A549 (cell line): ENCODE measurements at regions not wholly inside any gene's neighbourhood (a gene's known extent, or its start where the extent isn't known, plus 50 kb on each side); places are given as distances from the start of the nearest gene placed in this dataset.

Experiments used
- ATAC-seq, 2 experiments: fragments of 200-7000 bp in 1 of 2; fragments of >200 bp in 1 of 2; cut with Nextera tagmentation in 1 of 2; cut with Tn5 transposase in 1 of 2; 3 replicates each; pipeline versions ENCODE4 v1.8.0 to v1.9.1; 2018 to 2020; ENCODE audit warnings: mild to moderate bottlenecking in 1 of 2, moderate library complexity in 1 of 2
- CTCF ChIA-PET: fragments of 300-600 bp; sonication (Branson Sonifier 250); formaldehyde crosslinking; extraction: SDS; loops from one replicate; lab custom pipeline; 2021; ENCODE audit warnings: antibody characterized with exemption, inconsistent platforms; lab: Yijun Ruan, JAX
- POLR2A ChIA-PET: fragments of 350-600 bp; formaldehyde crosslinking; extraction: SDS; loops from one replicate; lab custom pipeline; 2021; ENCODE audit warnings: antibody characterized with exemption, inconsistent platforms; lab: Yijun Ruan, JAX
- DNase-seq, 2 experiments: peaks; one replicate each; pipeline versions ENCODE4 v3.0.0 to v3.0.0-alpha.2; 2011 to 2016; ENCODE audit warnings: low read depth in 1 of 2, low spot score in 1 of 2
- FAIRE-seq: peaks from 2 replicates; lab custom pipeline; 2011; peaks lifted over from hg19 to GRCh38; lab: Jason Lieb, UNC
- H3K27ac ChIP-seq, 2 experiments: fragments of >200 bp; sonication (Bioruptor Twin); formaldehyde crosslinking; 3 replicates each; pipeline ENCODE4 v1.5.1; 2016 to 2017
- H3K4me1 ChIP-seq: fragments of >200 bp; sonication (Bioruptor Twin); formaldehyde crosslinking; 3 replicates; pipeline ENCODE4 v1.6.1; 2016
- H3K4me2 ChIP-seq: fragments of >200 bp; sonication (Bioruptor Twin); formaldehyde crosslinking; 3 replicates; pipeline ENCODE4 v1.6.1; 2016
- H3K4me3 ChIP-seq: fragments of >200 bp; sonication (Bioruptor Twin); formaldehyde crosslinking; 3 replicates; pipeline ENCODE4 v1.5.1; 2016
- H3K9me3 ChIP-seq: fragments of >200 bp; sonication (Bioruptor Twin); formaldehyde crosslinking; 3 replicates; pipeline ENCODE4 v1.6.1; 2016
- BCL3 ChIP-seq: fragments of >200 bp; sonication (Bioruptor Twin); formaldehyde crosslinking; IDR thresholded peaks from 3 replicates; pipeline ENCODE4 v1.6.1; 2016
- CBX2 ChIP-seq: fragments of 200-600 bp; sonication (generic); IDR thresholded peaks from 2 replicates; pipeline ENCODE4 v1.6.1; 2016; ENCODE audit warnings: low read depth, mild to moderate bottlenecking, borderline replicate concordance
- CBX8 ChIP-seq: fragments of 200-600 bp; sonication (generic); IDR thresholded peaks from 2 replicates; pipeline ENCODE4 v1.6.1; 2016
- EHMT2 ChIP-seq: fragments of 200-600 bp; sonication (generic); IDR thresholded peaks from 2 replicates; pipeline ENCODE4 v1.6.1; 2016; ENCODE audit warnings: antibody characterized with exemption, low read depth, mild to moderate bottlenecking, moderate library complexity
- FOXS1 ChIP-seq: fragments of 250-450 bp; sonication (Bioruptor Pico); IDR thresholded peaks from 2 replicates; pipeline ENCODE4 v1.5.0; 2020; ENCODE audit warnings: mild to moderate bottlenecking, moderate library complexity
- HOXA7 ChIP-seq: fragments of 250-450 bp; sonication (Bioruptor Pico); IDR thresholded peaks from 2 replicates; pipeline ENCODE4 v1.5.0; 2020; ENCODE audit warnings: mild to moderate bottlenecking, moderate library complexity
- JUN ChIP-seq, 2 experiments: fragments of >200 bp; sonication (Bioruptor Twin); formaldehyde crosslinking; IDR thresholded peaks; 2 replicates in 1 of 2; 3 replicates in 1 of 2; pipeline ENCODE4 v1.6.1; 2016 to 2017
- JUNB ChIP-seq: fragments of >200 bp; sonication (Bioruptor Twin); formaldehyde crosslinking; IDR thresholded peaks from 2 replicates; pipeline ENCODE4 v1.6.1; 2016
- NPAS2 ChIP-seq: fragments of 250-450 bp; sonication (Bioruptor Pico); IDR thresholded peaks from 2 replicates; pipeline ENCODE4 v1.8.0; 2022; ENCODE audit warnings: mild to moderate bottlenecking, moderate library complexity, borderline replicate concordance
- POLR2A ChIP-seq: IDR thresholded peaks from 2 replicates; pipeline ENCODE4 v1.6.1; 2012; ENCODE audit warnings: mild to moderate bottlenecking, low read length
- RFX5 ChIP-seq: fragments of 450-650 bp; IDR thresholded peaks from 2 replicates; pipeline ENCODE4 v1.7.1; 2014; ENCODE audit warnings: antibody characterized with exemption, mild to moderate bottlenecking, moderate library complexity
- TFCP2L1 ChIP-seq: fragments of 250-450 bp; sonication (Bioruptor Pico); IDR thresholded peaks from 2 replicates; pipeline ENCODE4 v1.5.0; 2021; ENCODE audit warnings: mild to moderate bottlenecking
- TP53 ChIP-seq: fragments of 250-450 bp; sonication (Bioruptor Pico); IDR thresholded peaks from 2 replicates; pipeline ENCODE4 v1.5.0; 2021; ENCODE audit warnings: mild to moderate bottlenecking, moderate library complexity
- WGBS: methylation state at CpG from one replicate; pipeline ENCODE4 v1.1.6; 2017; ENCODE audit errors: missing lambda C conversion rate; 5-methylcytosine and 5-hydroxymethylcytosine counted together
- TF ChIP-seq, protein P1 (sequence below): fragments of 200-600 bp; sonication (generic); IDR thresholded peaks from 2 replicates; pipeline ENCODE4 v1.6.1; 2016; ENCODE audit warnings: antibody characterized with exemption, mild to moderate bottlenecking, moderate library complexity
- TF ChIP-seq, protein P2 (sequence below): fragments of 250-450 bp; sonication (Bioruptor Pico); IDR thresholded peaks from 2 replicates; pipeline ENCODE4 v1.5.0; 2021; ENCODE audit warnings: mild to moderate bottlenecking, moderate library complexity, borderline replicate concordance

GRCh38 chr18:1062588-1062987 lies 157.9 kb downstream of the ADCYAP1 start:
- no peaks in the 10 kb centered on the region for H3K9me3 ChIP-seq
- no peak overlapping the region for H3K4me2 ChIP-seq
- no peak overlapping the region for H3K4me3 ChIP-seq
- DNase-seq: peak in 1 of 2 experiments; percentile 4
- ChIA-PET POLR2A (no interaction called here), CTCF (no interaction called here)
- no peak overlapping the region for H3K27ac ChIP-seq
- FAIRE-seq: no peak
- 0% methylated on average over 1 of the region's 2 CpGs for WGBS
- H3K4me1 ChIP-seq: no peaks in the 10 kb centered on the region
- ATAC-seq: no peak
- no peak for TF ChIP-seq POLR2A
- TF ChIP-seq JUN (IDR thresholded peaks at IDR 0.05): no peak
- TF ChIP-seq BCL3: no peak
- no peak for TF ChIP-seq CBX2
- no peak for TF ChIP-seq HOXA7
- no peak for TF ChIP-seq FOXS1
- no peak for TF ChIP-seq JUNB
- no peak for TF ChIP-seq RFX5
- no peak for TF ChIP-seq CBX8
- no peak for TF ChIP-seq EHMT2
- TF ChIP-seq, protein P1, sequence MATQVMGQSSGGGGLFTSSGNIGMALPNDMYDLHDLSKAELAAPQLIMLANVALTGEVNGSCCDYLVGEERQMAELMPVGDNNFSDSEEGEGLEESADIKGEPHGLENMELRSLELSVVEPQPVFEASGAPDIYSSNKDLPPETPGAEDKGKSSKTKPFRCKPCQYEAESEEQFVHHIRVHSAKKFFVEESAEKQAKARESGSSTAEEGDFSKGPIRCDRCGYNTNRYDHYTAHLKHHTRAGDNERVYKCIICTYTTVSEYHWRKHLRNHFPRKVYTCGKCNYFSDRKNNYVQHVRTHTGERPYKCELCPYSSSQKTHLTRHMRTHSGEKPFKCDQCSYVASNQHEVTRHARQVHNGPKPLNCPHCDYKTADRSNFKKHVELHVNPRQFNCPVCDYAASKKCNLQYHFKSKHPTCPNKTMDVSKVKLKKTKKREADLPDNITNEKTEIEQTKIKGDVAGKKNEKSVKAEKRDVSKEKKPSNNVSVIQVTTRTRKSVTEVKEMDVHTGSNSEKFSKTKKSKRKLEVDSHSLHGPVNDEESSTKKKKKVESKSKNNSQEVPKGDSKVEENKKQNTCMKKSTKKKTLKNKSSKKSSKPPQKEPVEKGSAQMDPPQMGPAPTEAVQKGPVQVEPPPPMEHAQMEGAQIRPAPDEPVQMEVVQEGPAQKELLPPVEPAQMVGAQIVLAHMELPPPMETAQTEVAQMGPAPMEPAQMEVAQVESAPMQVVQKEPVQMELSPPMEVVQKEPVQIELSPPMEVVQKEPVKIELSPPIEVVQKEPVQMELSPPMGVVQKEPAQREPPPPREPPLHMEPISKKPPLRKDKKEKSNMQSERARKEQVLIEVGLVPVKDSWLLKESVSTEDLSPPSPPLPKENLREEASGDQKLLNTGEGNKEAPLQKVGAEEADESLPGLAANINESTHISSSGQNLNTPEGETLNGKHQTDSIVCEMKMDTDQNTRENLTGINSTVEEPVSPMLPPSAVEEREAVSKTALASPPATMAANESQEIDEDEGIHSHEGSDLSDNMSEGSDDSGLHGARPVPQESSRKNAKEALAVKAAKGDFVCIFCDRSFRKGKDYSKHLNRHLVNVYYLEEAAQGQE: no peak
- TF ChIP-seq TP53 (CRISPR knock-in tag): no peak
- no peak for TF ChIP-seq NPAS2 (CRISPR knock-in tag)

DNA sequence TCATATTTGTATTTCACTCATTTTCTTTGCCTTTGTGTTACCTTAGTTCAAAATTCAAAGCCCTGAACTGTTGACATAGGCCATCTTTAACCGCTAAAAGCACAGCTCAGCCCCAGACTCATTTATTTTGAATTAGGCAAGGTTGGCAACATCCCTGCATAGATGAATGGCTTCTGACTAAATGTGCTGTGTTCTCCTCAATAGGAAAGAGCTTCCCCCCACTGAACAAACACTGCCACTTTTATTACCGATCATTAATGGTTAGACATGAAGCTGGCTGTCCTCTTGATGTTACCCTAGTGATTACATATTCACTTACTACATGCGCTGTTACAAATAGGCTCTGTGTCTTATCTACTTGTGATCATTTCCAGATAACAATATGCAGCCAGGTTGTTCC lies 170.7 kb downstream of the ADCYAP1 start:
- Histone ChIP-seq H3K4me3 (no peak overlapping the region), H3K4me2 (no peak overlapping the region), H3K27ac (no peak overlapping the region), H3K9me3 (no peaks in the 10 kb centered on the region), H3K4me1 (no peaks in the 10 kb centered on the region)
- no peak for FAIRE-seq
- ATAC-seq: no peak
- WGBS: 13% methylated on average over 3 of the region's 3 CpGs
- no peak for DNase-seq
- CTCF ChIA-PET: no interaction called here
- TF ChIP-seq TFCP2L1 (CRISPR knock-in tag): no peak
- TF ChIP-seq, protein P2, sequence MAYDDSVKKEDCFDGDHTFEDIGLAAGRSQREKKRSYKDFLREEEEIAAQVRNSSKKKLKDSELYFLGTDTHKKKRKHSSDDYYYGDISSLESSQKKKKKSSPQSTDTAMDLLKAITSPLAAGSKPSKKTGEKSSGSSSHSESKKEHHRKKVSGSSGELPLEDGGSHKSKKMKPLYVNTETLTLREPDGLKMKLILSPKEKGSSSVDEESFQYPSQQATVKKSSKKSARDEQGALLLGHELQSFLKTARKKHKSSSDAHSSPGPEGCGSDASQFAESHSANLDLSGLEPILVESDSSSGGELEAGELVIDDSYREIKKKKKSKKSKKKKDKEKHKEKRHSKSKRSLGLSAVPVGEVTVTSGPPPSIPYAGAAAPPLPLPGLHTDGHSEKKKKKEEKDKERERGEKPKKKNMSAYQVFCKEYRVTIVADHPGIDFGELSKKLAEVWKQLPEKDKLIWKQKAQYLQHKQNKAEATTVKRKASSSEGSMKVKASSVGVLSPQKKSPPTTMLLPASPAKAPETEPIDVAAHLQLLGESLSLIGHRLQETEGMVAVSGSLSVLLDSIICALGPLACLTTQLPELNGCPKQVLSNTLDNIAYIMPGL (CRISPR knock-in tag): no peak
- TF ChIP-seq, protein P1: no peak
- POLR2A ChIA-PET: no interaction called here
